Prostate gland (tissue), 2 donors: ENCODE measurements at regions not wholly inside any gene's neighbourhood (a gene's known extent, or its start where the extent isn't known, plus 50 kb on each side); places are given as distances from the start of the nearest gene placed in this dataset.

Source experiments
- POLR2A ChIP-seq: fragments of 450-650 bp; IDR thresholded peaks from one replicate; pipeline ENCODE4 v1.6.1; 2016; ENCODE audit warnings: antibody characterized with exemption, mild to moderate bottlenecking
- POLR2AphosphoS5 ChIP-seq: sonication (generic); formaldehyde crosslinking; IDR thresholded peaks from one replicate; pipeline ENCODE4 v1.6.1; 2017; ENCODE audit warnings: antibody characterized with exemption
- TF ChIP-seq, protein P1 (sequence below), 4 experiments: fragments of 200-600 bp in 2 of 4; fragments of 450-650 bp in 2 of 4; sonication (generic) in 2 of 4; IDR thresholded peaks; 1 replicate in 3 of 4; 2 replicates in 1 of 4; pipeline ENCODE4 v1.5.1; 2016 to 2019; ENCODE audit warnings: antibody characterized with exemption in 4 of 4, mild to moderate bottlenecking in 2 of 4, moderate library complexity in 2 of 4

DNA sequence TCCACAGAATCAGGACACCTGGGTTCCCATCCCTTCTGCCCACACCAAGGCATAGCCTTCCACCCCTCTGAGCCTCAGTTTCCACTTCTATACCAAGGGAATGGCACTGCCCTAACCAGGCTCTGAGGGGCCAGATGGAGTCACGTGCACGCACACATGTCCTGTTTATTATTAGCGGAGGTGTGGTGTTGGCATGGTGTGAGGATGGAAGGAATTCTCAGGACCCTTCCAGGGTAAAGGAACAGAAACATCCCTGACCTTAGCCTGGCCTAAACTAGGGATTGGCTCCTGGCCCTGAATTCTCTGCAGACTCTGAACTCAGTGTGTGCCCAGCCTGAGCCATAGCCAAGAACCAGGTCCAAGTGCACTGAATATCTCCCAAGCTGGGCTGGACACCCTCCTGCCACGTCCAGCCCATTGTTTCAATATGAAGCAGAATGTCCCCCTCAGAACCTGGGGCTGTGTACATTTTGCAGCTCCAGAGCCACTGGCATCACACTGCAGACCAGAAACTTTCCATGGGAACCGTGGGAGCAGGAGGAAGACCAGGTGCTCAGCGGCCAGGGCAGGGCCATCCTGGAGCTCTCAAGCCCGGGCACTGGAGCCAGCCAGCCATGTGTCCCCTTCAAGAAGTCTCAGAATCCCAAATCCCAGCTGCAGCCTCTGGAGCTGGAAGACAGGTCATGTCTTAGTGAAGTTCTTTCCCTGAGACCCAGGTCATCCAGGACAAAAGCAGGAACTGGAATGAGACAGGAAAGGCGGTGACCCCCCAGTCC, 208.4 kb downstream of the ANKRD60 start:
- TF ChIP-seq, protein P1, sequence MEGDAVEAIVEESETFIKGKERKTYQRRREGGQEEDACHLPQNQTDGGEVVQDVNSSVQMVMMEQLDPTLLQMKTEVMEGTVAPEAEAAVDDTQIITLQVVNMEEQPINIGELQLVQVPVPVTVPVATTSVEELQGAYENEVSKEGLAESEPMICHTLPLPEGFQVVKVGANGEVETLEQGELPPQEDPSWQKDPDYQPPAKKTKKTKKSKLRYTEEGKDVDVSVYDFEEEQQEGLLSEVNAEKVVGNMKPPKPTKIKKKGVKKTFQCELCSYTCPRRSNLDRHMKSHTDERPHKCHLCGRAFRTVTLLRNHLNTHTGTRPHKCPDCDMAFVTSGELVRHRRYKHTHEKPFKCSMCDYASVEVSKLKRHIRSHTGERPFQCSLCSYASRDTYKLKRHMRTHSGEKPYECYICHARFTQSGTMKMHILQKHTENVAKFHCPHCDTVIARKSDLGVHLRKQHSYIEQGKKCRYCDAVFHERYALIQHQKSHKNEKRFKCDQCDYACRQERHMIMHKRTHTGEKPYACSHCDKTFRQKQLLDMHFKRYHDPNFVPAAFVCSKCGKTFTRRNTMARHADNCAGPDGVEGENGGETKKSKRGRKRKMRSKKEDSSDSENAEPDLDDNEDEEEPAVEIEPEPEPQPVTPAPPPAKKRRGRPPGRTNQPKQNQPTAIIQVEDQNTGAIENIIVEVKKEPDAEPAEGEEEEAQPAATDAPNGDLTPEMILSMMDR (IDR thresholded peaks at IDR 0.05): no peak
- no peak for TF ChIP-seq POLR2A
- TF ChIP-seq POLR2AphosphoS5: no peak
